ENCODE measurements at regions not wholly inside any gene's neighbourhood (a gene's known extent, or its start where the extent isn't known, plus 50 kb on each side); places are given as distances from the start of the nearest gene placed in this dataset.

- no peak for DNase-seq
Measured at GRCh38 chr17:14759325-14759724, 458.4 kb downstream of the HS3ST3B1 start.

- DNase-seq: no peak
Measured at GRCh38 chr17:14756479-14756878, 455.6 kb downstream of the HS3ST3B1 start.

- no peak for DNase-seq
Measured at GRCh38 chr17:14755002-14755401, 454.1 kb downstream of the HS3ST3B1 start.

- DNase-seq: no peak
Measured at GRCh38 chr17:14753383-14753782, 452.5 kb downstream of the HS3ST3B1 start.

- no peak for DNase-seq
Measured at GRCh38 chr17:14752011-14752410, 451.1 kb downstream of the HS3ST3B1 start.

- no peak for DNase-seq
Measured at GRCh38 chr17:14750866-14751265, 450.0 kb downstream of the HS3ST3B1 start.

- DNase-seq: no peak
Measured at GRCh38 chr17:14749269-14749668, 448.4 kb downstream of the HS3ST3B1 start.

- no peak for DNase-seq
Measured at GRCh38 chr17:14748036-14748710, 447.3 kb downstream of the HS3ST3B1 start.

GRCh38 chr17:14747603-14747950 is 446.7 kb downstream of the HS3ST3B1 start:
- DNase-seq: no peak

GRCh38 chr17:14746822-14747602 is 446.1 kb downstream of the HS3ST3B1 start:
- no peak for DNase-seq

- no peak for DNase-seq
Measured at GRCh38 chr17:14745541-14745940, 444.7 kb downstream of the HS3ST3B1 start.

GRCh38 chr17:14744761-14745473 is 444.0 kb downstream of the HS3ST3B1 start:
- no peak for DNase-seq

GRCh38 chr17:14741491-14741890 is 440.6 kb downstream of the HS3ST3B1 start:
- no peak for DNase-seq

GRCh38 chr17:14739656-14740431 is 439.0 kb downstream of the HS3ST3B1 start:
- DNase-seq: no peak

GRCh38 chr17:14738652-14738988 is 437.7 kb downstream of the HS3ST3B1 start:
- no peak for DNase-seq

- DNase-seq: no peak
Measured at GRCh38 chr17:14737984-14738651, 437.2 kb downstream of the HS3ST3B1 start.

- DNase-seq: no peak
Measured at GRCh38 chr17:14736631-14737030, 435.8 kb downstream of the HS3ST3B1 start.

GRCh38 chr17:14733376-14733775 is 432.5 kb downstream of the HS3ST3B1 start:
- no peak for DNase-seq

- no peak for DNase-seq
Measured at GRCh38 chr17:14732211-14732610, 431.3 kb downstream of the HS3ST3B1 start.

- no peak for DNase-seq
Measured at GRCh38 chr17:14731591-14731990, 430.7 kb downstream of the HS3ST3B1 start.

- DNase-seq: no peak
Measured at GRCh38 chr17:14730821-14731220, 429.9 kb downstream of the HS3ST3B1 start.

GRCh38 chr17:14725729-14726128 is 424.8 kb downstream of the HS3ST3B1 start:
- no peak for DNase-seq

GRCh38 chr17:14724770-14725169 is 423.9 kb downstream of the HS3ST3B1 start:
- no peak for DNase-seq
